C4-2B (cell line): ENCODE measurements at regions not wholly inside any gene's neighbourhood (a gene's known extent, or its start where the extent isn't known, plus 50 kb on each side); places are given as distances from the start of the nearest gene placed in this dataset.
"Not testable (repeated sequence)": the region's sequence is repeated elsewhere in the genome, so short reads cannot be mapped to it uniquely, and the experiment has no call there.

ENCODE experiments used
- H3K27ac ChIP-seq: fragments of 450-650 bp; 2 replicates; pipeline ENCODE4 v1.5.1; 2017
- ZFX ChIP-seq: fragments of 450-650 bp; IDR thresholded peaks from 2 replicates; pipeline ENCODE4 v1.6.1; 2017
- TF ChIP-seq, protein P1 (sequence below): fragments of 450-650 bp; conservative IDR thresholded peaks from 2 replicates; pipeline ENCODE4 v1.5.1; 2017; ENCODE audit warnings: mild to moderate bottlenecking

GRCh38 chr15:69610277-69610676 lies 157.7 kb downstream of the RPLP1 start:
- TF ChIP-seq, protein P1, sequence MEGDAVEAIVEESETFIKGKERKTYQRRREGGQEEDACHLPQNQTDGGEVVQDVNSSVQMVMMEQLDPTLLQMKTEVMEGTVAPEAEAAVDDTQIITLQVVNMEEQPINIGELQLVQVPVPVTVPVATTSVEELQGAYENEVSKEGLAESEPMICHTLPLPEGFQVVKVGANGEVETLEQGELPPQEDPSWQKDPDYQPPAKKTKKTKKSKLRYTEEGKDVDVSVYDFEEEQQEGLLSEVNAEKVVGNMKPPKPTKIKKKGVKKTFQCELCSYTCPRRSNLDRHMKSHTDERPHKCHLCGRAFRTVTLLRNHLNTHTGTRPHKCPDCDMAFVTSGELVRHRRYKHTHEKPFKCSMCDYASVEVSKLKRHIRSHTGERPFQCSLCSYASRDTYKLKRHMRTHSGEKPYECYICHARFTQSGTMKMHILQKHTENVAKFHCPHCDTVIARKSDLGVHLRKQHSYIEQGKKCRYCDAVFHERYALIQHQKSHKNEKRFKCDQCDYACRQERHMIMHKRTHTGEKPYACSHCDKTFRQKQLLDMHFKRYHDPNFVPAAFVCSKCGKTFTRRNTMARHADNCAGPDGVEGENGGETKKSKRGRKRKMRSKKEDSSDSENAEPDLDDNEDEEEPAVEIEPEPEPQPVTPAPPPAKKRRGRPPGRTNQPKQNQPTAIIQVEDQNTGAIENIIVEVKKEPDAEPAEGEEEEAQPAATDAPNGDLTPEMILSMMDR, result no peak
- no peak for TF ChIP-seq ZFX

GRCh38 chr15:69610858-69611257 lies 158.2 kb downstream of the RPLP1 start:
- TF ChIP-seq, protein P1, result no peak
- no peak for TF ChIP-seq ZFX
- H3K27ac ChIP-seq, result no peak overlapping the region

More at GRCh38 chr15:69610277-69610676, 157.7 kb downstream of the RPLP1 start:
- no peak overlapping the region for H3K27ac ChIP-seq

DNA sequence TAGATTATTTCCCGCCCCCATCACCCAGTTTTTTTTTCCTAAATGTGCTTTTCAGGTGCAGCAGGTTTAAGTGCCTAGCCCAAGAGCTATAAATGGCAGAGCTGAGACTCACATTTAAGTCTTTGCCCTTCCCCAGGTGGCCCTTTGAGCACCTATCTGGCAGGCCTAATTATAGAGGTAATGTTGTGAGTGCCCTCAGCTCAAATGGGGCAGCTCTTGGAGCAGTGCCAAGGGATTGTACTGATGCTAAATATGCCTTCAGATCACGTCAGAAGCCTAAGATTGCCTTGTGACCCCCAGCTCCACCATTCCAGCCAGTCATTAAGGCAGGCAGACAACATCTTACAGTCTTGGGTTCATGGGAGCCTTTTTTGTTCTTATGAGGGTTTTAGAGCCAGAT lies 159.5 kb downstream of the RPLP1 start:
- H3K27ac ChIP-seq, result 0 out of 2 replicates have a peak overlapping the region, but pooled peaks have one; percentile 2
- no peak for TF ChIP-seq ZFX

GRCh38 chr15:69613182-69613581 lies 160.6 kb downstream of the RPLP1 start:
- no peak for TF ChIP-seq ZFX
- TF ChIP-seq, protein P1, result no peak
- H3K27ac ChIP-seq, result no peak overlapping the region

- TF ChIP-seq, protein P1, result no peak
- TF ChIP-seq ZFX, result no peak
- H3K27ac ChIP-seq, result no peak overlapping the region
Measured at GRCh38 chr15:69613988-69614387, 161.4 kb downstream of the RPLP1 start.

DNA sequence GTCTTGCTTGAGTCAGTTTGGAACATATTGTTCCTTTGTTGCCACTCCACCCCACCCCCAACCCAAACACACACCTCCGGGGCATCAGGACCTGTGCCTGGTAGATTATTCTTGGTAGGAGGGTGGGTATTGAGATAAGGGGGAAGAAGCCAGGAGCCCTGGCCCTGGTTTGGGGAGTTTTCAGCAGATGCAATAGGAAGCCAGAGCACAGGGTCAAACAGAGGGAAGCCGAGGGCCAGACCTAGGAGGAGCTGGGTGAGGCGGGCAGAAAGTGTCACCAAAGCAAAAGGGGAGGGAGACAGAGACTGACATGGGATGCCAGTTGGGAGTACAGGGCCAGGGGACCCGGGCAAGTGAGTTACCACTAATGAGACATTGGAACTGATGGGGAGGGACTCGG lies 163.1 kb downstream of the RPLP1 start:
- peak overlapping the region; percentile 43 for H3K27ac ChIP-seq
- TF ChIP-seq ZFX, result no peak
- TF ChIP-seq, protein P1, result no peak

- TF ChIP-seq, protein P1, result no peak
- TF ChIP-seq ZFX, result no peak
- H3K27ac ChIP-seq, result peak overlapping the region; percentile 43; the same call in 1 of the 2 replicates
Measured at GRCh38 chr15:69616558-69616957, 163.9 kb downstream of the RPLP1 start.

GRCh38 chr15:69617144-69617543 lies 164.5 kb downstream of the RPLP1 start:
- not testable (repeated sequence) for H3K27ac ChIP-seq
